ENCODE measurements at regions not wholly inside any gene's neighbourhood (a gene's known extent, or its start where the extent isn't known, plus 50 kb on each side); places are given as distances from the start of the nearest gene placed in this dataset.

GRCh38 chr2:157929871-157930667 is 53.9 kb upstream of the ACVR1 start:
- no peak overlapping the region for H3K4me3 ChIP-seq (ENCODE audit: low read depth, poor library complexity, severe bottlenecking)
- WGBS, 2 donors, result 78 to 80% methylated on average over 5 of the region's 5 CpGs
- no peak for DNase-seq (ENCODE audit: low spot score in 2 of 2)
- no peak for TF ChIP-seq CTCF (IDR thresholded peaks at IDR 0.05)
- TF ChIP-seq POLR2A (IDR thresholded peaks at IDR 0.05), result no peak
- intact Hi-C loops (cut with DNase I; ENCODE audit: low total_unique reads), result no loop called here

- intact Hi-C loops (cut with DNase I; ENCODE audit: low total_unique reads), result no loop called here
- H3K4me3 ChIP-seq (ENCODE audit: low read depth, poor library complexity, severe bottlenecking), result no peak overlapping the region
- DNase-seq (ENCODE audit: low spot score in 2 of 2), result no peak
- TF ChIP-seq POLR2A (IDR thresholded peaks at IDR 0.05) (no peak), CTCF (IDR thresholded peaks at IDR 0.05) (no peak)
Observed at GRCh38 chr2:157928372-157928771, 52.2 kb upstream of the ACVR1 start.

- intact Hi-C loops (cut with DNase I; ENCODE audit: low total_unique reads), result no loop called here
- H3K4me3 ChIP-seq (ENCODE audit: low read depth, poor library complexity, severe bottlenecking), result no peak overlapping the region
- 95 to 98% methylated on average over 2 of the region's 2 CpGs for WGBS, 2 donors
- no peak for DNase-seq (ENCODE audit: low spot score in 2 of 2)
- no peak for TF ChIP-seq CTCF (IDR thresholded peaks at IDR 0.05)
- no peak for TF ChIP-seq POLR2A (IDR thresholded peaks at IDR 0.05)
Observed at GRCh38 chr2:157927155-157927554, 51.0 kb upstream of the ACVR1 start.

Data from lower leg skin (tissue), 4 donors.